ENCODE measurements at regions not wholly inside any gene's neighbourhood (a gene's known extent, or its start where the extent isn't known, plus 50 kb on each side); places are given as distances from the start of the nearest gene placed in this dataset.

DNA sequence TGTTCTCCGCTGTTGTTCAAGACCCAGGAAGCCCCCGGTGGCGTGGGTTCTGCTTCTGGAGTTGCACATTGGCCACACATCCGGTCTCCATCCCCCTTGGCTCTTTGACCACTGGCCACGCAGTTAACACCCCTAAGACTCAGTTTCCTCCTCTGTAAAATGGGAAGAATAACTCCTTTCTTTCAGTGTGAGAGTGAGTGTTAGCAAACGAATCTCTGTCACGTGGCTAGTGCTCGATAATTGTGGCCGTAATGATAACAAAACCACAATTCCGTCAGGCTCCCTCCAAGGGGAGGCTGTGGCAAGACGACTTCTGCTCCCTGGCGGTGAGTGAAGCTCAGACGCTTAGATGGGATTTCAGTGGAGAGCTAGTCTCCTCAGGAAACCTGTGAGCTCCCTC, 315.2 kb upstream of the B3GAT1 start:
- no peak for DNase-seq
- TF ChIP-seq POLR2A (IDR thresholded peaks at IDR 0.05) (no peak), CTCF (IDR thresholded peaks at IDR 0.05) (no peak)
- WGBS, 2 donors: 81 to 90% methylated on average over 13 of the region's 13 CpGs
- no peak overlapping the region for H3K4me3 ChIP-seq (replicated peaks in 1 of 3)
- H3K27me3 ChIP-seq: no peaks in the 10 kb centered on the region
- H3K36me3 ChIP-seq: no peaks in the 10 kb centered on the region
- H3K27ac ChIP-seq: no peak overlapping the region
- peaks cover 0 to 32% of the 10 kb centered on the region in 2 donors for H3K4me1 ChIP-seq
- intact Hi-C loops (cut with DNase I): no loop called here
- H3K9me3 ChIP-seq: no peaks in the 10 kb centered on the region

DNA sequence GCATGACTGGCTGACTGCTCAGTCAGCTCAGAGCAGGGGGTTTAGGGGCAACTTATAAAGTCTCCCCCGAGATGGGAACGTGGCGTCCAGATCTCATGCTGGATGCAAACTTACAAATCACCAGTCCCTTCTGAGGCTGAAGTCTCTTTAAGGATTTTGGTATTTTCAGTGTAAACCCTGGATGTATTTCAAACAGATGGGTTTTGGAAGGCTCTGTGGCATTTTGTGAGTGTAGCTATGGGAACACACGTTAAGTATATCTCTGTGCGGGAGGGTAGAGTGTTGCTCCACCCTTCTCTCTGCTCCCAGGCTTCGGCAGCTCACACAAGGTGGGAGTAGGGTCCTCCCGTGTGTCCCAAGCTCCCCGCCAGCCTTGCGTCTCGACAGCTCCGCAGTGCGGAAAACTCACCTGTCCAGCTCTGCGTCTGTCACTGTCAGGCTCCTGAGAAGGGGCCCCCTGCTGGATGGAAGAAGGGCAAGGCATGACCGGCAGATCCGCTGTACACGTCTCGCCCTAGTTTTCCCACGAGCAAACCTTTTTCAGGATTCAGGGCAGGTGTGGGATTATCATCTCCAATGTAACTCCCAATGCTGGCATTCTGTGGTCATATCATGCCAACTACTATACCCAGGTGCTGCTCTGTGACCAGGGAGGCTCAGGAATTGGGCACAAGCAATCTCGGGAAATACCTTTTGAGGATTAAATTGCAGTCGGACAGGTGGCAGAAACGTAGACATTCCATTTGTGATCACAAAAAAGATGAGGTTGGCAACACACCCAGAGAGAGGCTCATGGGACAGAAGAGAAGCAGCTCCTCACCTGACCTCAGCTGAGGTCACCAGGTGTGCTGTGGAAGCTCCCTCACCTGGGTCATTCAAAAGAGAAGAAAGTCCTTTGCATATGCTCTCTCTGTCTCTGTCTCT, 313.9 kb upstream of the B3GAT1 start:
- H3K4me3 ChIP-seq (replicated peaks in 1 of 3): no peak overlapping the region
- WGBS, 2 donors: 40 to 61% methylated on average over 19 to 21 of the region's 21 CpGs
- H3K9me3 ChIP-seq: no peaks in the 10 kb centered on the region
- peak overlapping the region in 1 of 3 donors; percentile 68 for H3K27ac ChIP-seq
- TF ChIP-seq CTCF (IDR thresholded peaks at IDR 0.05) (peak in 4 of 6 experiments; percentile 2 to 66 (median 61)), POLR2A (IDR thresholded peaks at IDR 0.05) (no peak)
- no peaks in the 10 kb centered on the region for H3K36me3 ChIP-seq
- H3K4me1 ChIP-seq: peaks cover 0 to 32% of the 10 kb centered on the region in 2 donors
- peak; percentile 74 to 77 for DNase-seq
- intact Hi-C loops (cut with DNase I): no loop called here
- no peaks in the 10 kb centered on the region for H3K27me3 ChIP-seq

- no peak for TF ChIP-seq CTCF (IDR thresholded peaks at IDR 0.05)
- no peak for TF ChIP-seq POLR2A (IDR thresholded peaks at IDR 0.05)
- DNase-seq: no peak
- Histone ChIP-seq H3K4me3 (replicated peaks in 1 of 3) (no peak overlapping the region), H3K36me3 (no peaks in the 10 kb centered on the region), H3K27ac (peak overlapping the region in 1 of 3 donors; percentile 68), H3K9me3 (no peaks in the 10 kb centered on the region), H3K4me1 (peaks cover 0 to 27% of the 10 kb centered on the region in 2 donors), H3K27me3 (no peaks in the 10 kb centered on the region)
- intact Hi-C loops (cut with DNase I): no loop called here
- 77 to 78% methylated on average over 12 of the region's 12 CpGs for WGBS, 2 donors
These were observed 313.2 kb upstream of the B3GAT1 start for GRCh38 chr11:134725211-134725610.

DNA sequence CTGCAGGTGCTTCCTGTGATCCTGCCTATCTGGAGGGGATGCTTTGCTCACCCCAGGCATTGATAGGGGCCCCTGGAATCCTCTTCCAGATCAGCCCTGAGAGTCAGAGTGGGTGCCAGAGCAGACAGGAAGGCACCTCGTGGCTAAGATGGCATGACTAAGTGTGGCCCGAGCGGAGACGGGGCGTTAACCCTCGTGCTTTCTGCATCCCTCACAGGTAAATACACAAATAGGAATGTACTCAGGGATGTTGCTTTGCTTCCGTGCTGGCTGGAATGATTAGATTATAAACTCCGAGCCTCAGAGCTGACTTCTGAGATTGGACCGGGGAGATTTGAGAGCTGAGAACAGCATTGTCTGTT, 312.7 kb upstream of the B3GAT1 start:
- no peaks in the 10 kb centered on the region for H3K36me3 ChIP-seq
- WGBS, 2 donors: 25 to 31% methylated on average over 6 to 9 of the region's 9 CpGs
- intact Hi-C loops (cut with DNase I): no loop called here

More for the DNA sequence above, 312.7 kb upstream of the B3GAT1 start:
- peak overlapping the region in 1 of 3 donors; percentile 68 for H3K27ac ChIP-seq
- peaks cover 0 to 27% of the 10 kb centered on the region in 2 donors for H3K4me1 ChIP-seq
- H3K9me3 ChIP-seq: no peaks in the 10 kb centered on the region
- no peak overlapping the region for H3K4me3 ChIP-seq (replicated peaks in 1 of 3)
- DNase-seq: peak; percentile 47 to 68
- H3K27me3 ChIP-seq: no peaks in the 10 kb centered on the region
- no peak for TF ChIP-seq POLR2A (IDR thresholded peaks at IDR 0.05)
- no peak for TF ChIP-seq CTCF (IDR thresholded peaks at IDR 0.05)

Measured in thyroid gland (tissue), 4 donors.